GM19438 (cell line): ENCODE measurements at regions not wholly inside any gene's neighbourhood (a gene's known extent, or its start where the extent isn't known, plus 50 kb on each side); places are given as distances from the start of the nearest gene placed in this dataset.
"Not testable (repeated sequence)": the region's sequence is repeated elsewhere in the genome, so short reads cannot be mapped to it uniquely, and the experiment has no call there.

Experiments used
- ATAC-seq: cut with Tn5 transposase; IDR thresholded peaks from one replicate; pipeline ENCODE4 v1.9.1; 2021; ENCODE audit warnings: low read depth; ENCODE audit not compliant: unreplicated experiment

GRCh38 chr2:87525497-87525991 is 222.3 kb upstream of the PLGLB2 start:
- not testable (repeated sequence) for ATAC-seq

GRCh38 chr2:87526258-87526657 is 221.6 kb upstream of the PLGLB2 start:
- ATAC-seq, result not testable (repeated sequence)

GRCh38 chr2:87531968-87532715 is 215.7 kb upstream of the PLGLB2 start:
- not testable (repeated sequence) for ATAC-seq

- not testable (repeated sequence) for ATAC-seq
These were observed 214.3 kb upstream of the PLGLB2 start for GRCh38 chr2:87533390-87534272.

- ATAC-seq, result not testable (repeated sequence)
These were observed 213.5 kb upstream of the PLGLB2 start for GRCh38 chr2:87534273-87534889.

GRCh38 chr2:87536427-87536826 is 211.5 kb upstream of the PLGLB2 start:
- not testable (repeated sequence) for ATAC-seq

GRCh38 chr2:87537251-87537671 is 210.6 kb upstream of the PLGLB2 start:
- not testable (repeated sequence) for ATAC-seq

GRCh38 chr2:87538268-87538667 is 209.6 kb upstream of the PLGLB2 start:
- ATAC-seq, result not testable (repeated sequence)

- ATAC-seq, result not testable (repeated sequence)
These were observed 208.5 kb upstream of the PLGLB2 start for GRCh38 chr2:87539151-87539943.

- ATAC-seq, result not testable (repeated sequence)
These were observed 207.6 kb upstream of the PLGLB2 start for GRCh38 chr2:87540242-87540641.

- ATAC-seq, result not testable (repeated sequence)
These were observed 205.2 kb upstream of the PLGLB2 start for GRCh38 chr2:87542599-87543174.

GRCh38 chr2:87543797-87544196 is 204.1 kb upstream of the PLGLB2 start:
- not testable (repeated sequence) for ATAC-seq

GRCh38 chr2:87547106-87547505 is 200.8 kb upstream of the PLGLB2 start:
- not testable (repeated sequence) for ATAC-seq

- ATAC-seq, result not testable (repeated sequence)
These were observed 199.9 kb upstream of the PLGLB2 start for GRCh38 chr2:87547966-87548365.

GRCh38 chr2:87548681-87549536 is 199.0 kb upstream of the PLGLB2 start:
- ATAC-seq, result not testable (repeated sequence)

GRCh38 chr2:87549561-87550202 is 198.2 kb upstream of the PLGLB2 start:
- ATAC-seq, result not testable (repeated sequence)

- not testable (repeated sequence) for ATAC-seq
These were observed 193.2 kb upstream of the PLGLB2 start for GRCh38 chr2:87554678-87555077.

- ATAC-seq, result not testable (repeated sequence)
These were observed 192.8 kb upstream of the PLGLB2 start for GRCh38 chr2:87555082-87555481.
